M059J (cell line): ENCODE measurements at regions not wholly inside any gene's neighbourhood (a gene's known extent, or its start where the extent isn't known, plus 50 kb on each side); places are given as distances from the start of the nearest gene placed in this dataset.
"Not testable (repeated sequence)": the region's sequence is repeated elsewhere in the genome, so short reads cannot be mapped to it uniquely, and the experiment has no call there.

Experiments
- DNase-seq: peaks from one replicate; pipeline ENCODE4 v3.0.0-alpha.2; 2012; ENCODE audit warnings: low read depth

- DNase-seq: not testable (repeated sequence)
Measured at GRCh38 chrX:108843039-108843438, 106.7 kb upstream of the IRS4 start.

DNA sequence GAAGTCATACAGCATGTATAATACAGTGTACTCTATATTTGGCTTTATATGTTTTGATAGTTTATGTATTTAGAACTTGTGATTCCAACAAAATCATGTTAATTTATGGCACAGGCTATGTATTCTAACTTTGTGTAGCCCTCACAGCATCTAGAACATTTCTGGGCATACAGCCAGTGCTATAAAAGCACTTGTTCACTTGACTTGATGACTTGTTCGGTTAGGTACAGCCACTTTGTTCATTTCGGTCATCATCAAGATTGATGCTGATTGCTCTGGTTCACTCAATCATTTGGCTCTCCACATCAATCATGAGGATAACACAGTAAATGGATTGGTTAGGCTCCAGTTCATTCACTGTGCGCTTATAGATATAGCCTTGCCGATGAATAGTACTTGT is 97.6 kb upstream of the IRS4 start:
- DNase-seq: no peak

GRCh38 chrX:108811891-108812290 is 75.5 kb upstream of the IRS4 start:
- no peak for DNase-seq

DNA sequence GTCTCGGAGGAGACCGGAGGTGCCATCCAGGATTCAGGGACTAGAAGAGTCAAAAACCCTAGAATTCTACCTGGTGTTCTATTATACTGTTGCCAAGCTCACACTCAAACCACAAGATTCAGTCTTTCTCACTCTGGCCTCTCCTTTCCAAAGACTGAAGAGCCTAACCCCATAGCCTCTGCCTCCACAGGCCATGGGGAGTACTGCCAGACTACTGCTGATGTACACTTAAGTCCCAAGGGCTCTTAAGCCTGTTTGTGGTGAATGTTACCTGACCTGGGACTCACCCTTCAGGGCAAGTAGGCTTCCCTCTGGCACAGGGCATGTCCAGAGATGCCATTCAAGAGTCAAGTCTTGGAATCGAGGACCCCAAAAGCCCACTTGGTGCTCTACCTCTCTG is 58.9 kb upstream of the IRS4 start:
- DNase-seq: no peak
